ENCODE measurements at regions not wholly inside any gene's neighbourhood (a gene's known extent, or its start where the extent isn't known, plus 50 kb on each side); places are given as distances from the start of the nearest gene placed in this dataset.

DNA sequence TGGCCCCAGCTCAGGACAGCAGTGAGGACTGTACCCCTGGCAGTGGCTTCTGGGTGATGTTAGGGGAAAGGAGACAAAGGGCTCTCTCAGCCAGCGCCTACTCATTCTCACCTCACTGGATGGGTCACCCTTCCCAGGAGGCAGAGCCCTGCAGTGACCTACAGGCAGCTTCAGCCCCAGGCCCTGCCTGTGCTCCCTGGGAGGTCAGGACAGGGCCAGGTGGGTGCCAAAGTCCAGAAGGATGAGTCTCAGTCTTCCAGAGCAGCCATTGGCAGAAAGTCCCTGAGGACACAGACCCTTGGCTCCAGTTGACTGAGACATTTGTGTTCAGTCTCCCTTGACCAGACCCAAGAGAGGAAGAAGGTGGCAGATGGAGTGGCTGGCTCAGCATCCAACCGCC is 75.1 kb downstream of the TEX51 start:
- TF ChIP-seq POLR2A (IDR thresholded peaks at IDR 0.05) = no peak
- TF ChIP-seq, protein P1, sequence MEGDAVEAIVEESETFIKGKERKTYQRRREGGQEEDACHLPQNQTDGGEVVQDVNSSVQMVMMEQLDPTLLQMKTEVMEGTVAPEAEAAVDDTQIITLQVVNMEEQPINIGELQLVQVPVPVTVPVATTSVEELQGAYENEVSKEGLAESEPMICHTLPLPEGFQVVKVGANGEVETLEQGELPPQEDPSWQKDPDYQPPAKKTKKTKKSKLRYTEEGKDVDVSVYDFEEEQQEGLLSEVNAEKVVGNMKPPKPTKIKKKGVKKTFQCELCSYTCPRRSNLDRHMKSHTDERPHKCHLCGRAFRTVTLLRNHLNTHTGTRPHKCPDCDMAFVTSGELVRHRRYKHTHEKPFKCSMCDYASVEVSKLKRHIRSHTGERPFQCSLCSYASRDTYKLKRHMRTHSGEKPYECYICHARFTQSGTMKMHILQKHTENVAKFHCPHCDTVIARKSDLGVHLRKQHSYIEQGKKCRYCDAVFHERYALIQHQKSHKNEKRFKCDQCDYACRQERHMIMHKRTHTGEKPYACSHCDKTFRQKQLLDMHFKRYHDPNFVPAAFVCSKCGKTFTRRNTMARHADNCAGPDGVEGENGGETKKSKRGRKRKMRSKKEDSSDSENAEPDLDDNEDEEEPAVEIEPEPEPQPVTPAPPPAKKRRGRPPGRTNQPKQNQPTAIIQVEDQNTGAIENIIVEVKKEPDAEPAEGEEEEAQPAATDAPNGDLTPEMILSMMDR (IDR thresholded peaks at IDR 0.05) = no peak
- H3K4me3 ChIP-seq = no peak overlapping the region
- WGBS, 2 donors (ENCODE audit: low coverage in 1 of 2) = no CpG with 5 or more reads among the region's 2 CpGs

DNA sequence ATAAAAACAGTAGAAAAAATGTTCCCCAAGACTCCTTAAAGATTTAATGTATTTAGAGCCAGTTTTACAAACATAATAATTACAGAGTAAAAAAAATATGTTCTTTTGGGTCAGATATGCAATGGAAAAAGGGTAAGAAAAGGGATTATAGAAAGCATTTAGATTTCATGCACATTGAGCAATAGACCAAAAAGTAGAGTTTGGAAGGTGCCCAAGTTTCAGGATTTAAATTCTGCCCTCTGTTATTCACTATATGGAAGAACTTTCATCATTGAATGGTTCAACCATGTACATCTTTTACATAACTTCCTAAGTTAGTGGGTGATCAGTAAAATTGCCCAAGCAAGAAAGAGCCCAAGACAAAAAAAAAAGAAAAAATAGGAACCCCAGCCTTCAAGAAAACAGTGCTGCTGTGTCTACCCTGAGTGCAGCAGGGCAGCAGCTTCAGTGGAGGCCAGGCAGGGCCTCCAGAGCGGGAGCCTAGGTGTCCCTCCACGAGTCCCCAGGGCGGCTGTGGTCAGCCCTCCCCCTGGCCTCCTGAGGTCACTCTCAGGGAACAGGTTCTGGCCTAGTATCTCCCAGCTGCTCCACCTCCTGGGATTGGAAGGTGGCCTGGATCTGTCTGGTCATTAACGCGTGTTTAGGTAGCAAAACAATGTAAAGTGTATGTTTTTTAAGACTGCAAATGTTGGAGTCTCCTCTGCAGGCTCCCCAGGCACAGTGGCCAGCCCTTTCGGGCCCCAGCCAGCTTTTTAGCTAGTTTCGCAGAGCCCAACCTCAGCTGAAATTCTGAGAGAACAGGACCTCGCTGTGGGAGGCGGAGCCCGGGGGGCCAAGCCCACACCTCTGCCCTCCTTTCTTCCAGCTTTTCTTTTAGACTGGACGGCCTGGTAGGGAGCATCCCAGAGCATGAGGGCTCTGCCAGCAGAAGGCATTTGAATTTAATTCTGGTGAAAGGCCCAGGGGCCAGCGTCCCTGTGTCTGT is 77.3 kb downstream of the TEX51 start:
- Histone ChIP-seq H3K9me3 (no peaks in the 10 kb centered on the region), H3K36me3 (no peaks in the 10 kb centered on the region), H3K27me3 (peaks cover 4% of the 10 kb centered on the region), H3K4me1 (peaks cover 0 to 9% (median 0%) of the 10 kb centered on the region in 3 donors), H3K4me3 (no peak overlapping the region), H3K27ac (no peak overlapping the region)
- ATAC-seq = no peak
- no peak for TF ChIP-seq POLR2A (IDR thresholded peaks at IDR 0.05)
- TF ChIP-seq EP300 (IDR thresholded peaks at IDR 0.05) = no peak
- no peak for TF ChIP-seq POLR2AphosphoS5 (IDR thresholded peaks at IDR 0.05)
- TF ChIP-seq, protein P1 (IDR thresholded peaks at IDR 0.05) = no peak
- WGBS, 2 donors (ENCODE audit: low coverage in 1 of 2) = 79 to 90% methylated on average over 6 of the region's 12 CpGs

More for the DNA sequence above, 75.1 kb downstream of the TEX51 start:
- Histone ChIP-seq H3K27ac (no peak overlapping the region), H3K27me3 (peaks cover 4% of the 10 kb centered on the region), H3K4me1 (peaks cover 0 to 9% (median 0%) of the 10 kb centered on the region in 3 donors), H3K36me3 (no peaks in the 10 kb centered on the region), H3K9me3 (no peaks in the 10 kb centered on the region)
- ATAC-seq = no peak

DNA sequence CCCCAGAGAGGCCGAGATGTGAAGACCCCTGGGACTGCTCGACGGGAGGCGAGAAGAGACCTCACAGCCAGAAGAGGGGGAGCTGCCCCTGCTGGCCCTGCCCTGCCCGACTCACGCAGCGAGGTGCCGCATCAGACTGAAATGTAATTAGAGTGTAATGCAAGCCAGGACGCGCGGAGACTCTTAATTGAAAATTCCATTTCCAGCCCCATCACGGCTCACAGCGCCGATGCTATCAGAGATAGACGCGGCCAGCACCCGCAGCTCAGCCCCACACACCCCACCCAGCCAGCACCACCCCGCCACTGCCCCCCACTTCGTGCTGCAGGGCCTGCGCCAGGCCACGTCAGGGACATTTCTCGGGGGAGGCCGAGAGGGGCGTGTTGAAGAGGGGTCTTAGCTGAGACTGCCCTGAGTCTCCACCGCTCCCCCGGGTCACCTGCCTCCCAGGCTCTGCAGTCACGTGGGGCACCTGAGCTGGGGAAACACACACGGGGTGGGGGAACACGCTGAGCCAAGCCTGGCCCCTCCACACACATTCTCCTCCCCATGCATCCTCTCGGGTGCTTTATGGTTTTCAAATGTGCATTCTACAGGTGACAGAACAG is 78.1 kb downstream of the TEX51 start:
- ATAC-seq = no peak
- no peaks in the 10 kb centered on the region for H3K36me3 ChIP-seq

DNA sequence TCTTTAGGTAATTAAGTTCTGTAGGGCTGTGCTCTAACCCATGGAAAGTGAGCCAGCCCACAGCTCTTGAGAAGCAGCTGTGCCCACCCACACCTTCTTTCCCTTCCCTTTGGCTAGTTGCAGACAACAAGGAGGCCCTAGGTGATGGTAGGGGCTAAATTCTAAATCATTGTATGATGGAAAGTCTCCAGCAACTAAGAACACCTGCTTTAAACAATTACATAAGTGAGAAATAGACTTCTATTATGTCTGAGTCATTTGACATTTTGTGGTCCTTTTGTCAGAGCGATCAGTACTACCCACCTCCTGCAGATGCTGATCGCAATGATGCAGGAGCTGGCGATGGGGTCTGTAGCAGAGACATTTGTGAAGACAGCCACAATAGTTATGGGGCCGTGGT is 79.6 kb downstream of the TEX51 start:
- H3K4me1 ChIP-seq = no peaks in the 10 kb centered on the region
- H3K9me3 ChIP-seq = no peaks in the 10 kb centered on the region
- TF ChIP-seq EP300 (IDR thresholded peaks at IDR 0.05) (no peak), POLR2AphosphoS5 (IDR thresholded peaks at IDR 0.05) (no peak), POLR2A (IDR thresholded peaks at IDR 0.05) (no peak)
- TF ChIP-seq, protein P1 (IDR thresholded peaks at IDR 0.05) = no peak
- no peak for ATAC-seq
- peaks cover 4% of the 10 kb centered on the region for H3K27me3 ChIP-seq
- no peaks in the 10 kb centered on the region for H3K36me3 ChIP-seq
- H3K4me3 ChIP-seq = no peak overlapping the region
- no peak overlapping the region for H3K27ac ChIP-seq
- WGBS, 2 donors (ENCODE audit: low coverage in 1 of 2) = 90 to 93% methylated on average over 2 to 4 of the region's 4 CpGs

More for the DNA sequence above, 78.1 kb downstream of the TEX51 start:
- WGBS, 2 donors (ENCODE audit: low coverage in 1 of 2) = 93% methylated on average over 9 of the region's 30 CpGs; no CpG with 5 or more reads in 1 of the 2 donors
- no peak for TF ChIP-seq POLR2AphosphoS5 (IDR thresholded peaks at IDR 0.05)
- TF ChIP-seq EP300 (IDR thresholded peaks at IDR 0.05) = no peak
- no peak for TF ChIP-seq POLR2A (IDR thresholded peaks at IDR 0.05)
- TF ChIP-seq, protein P1 (IDR thresholded peaks at IDR 0.05) = no peak
- Histone ChIP-seq H3K4me1 (peaks cover 0 to 7% (median 0%) of the 10 kb centered on the region in 3 donors), H3K27me3 (peaks cover 4% of the 10 kb centered on the region), H3K27ac (no peak overlapping the region), H3K4me3 (no peak overlapping the region), H3K9me3 (no peaks in the 10 kb centered on the region)
